ENCODE measurements at regions not wholly inside any gene's neighbourhood (a gene's known extent, or its start where the extent isn't known, plus 50 kb on each side); places are given as distances from the start of the nearest gene placed in this dataset.

- TF ChIP-seq, protein P1, sequence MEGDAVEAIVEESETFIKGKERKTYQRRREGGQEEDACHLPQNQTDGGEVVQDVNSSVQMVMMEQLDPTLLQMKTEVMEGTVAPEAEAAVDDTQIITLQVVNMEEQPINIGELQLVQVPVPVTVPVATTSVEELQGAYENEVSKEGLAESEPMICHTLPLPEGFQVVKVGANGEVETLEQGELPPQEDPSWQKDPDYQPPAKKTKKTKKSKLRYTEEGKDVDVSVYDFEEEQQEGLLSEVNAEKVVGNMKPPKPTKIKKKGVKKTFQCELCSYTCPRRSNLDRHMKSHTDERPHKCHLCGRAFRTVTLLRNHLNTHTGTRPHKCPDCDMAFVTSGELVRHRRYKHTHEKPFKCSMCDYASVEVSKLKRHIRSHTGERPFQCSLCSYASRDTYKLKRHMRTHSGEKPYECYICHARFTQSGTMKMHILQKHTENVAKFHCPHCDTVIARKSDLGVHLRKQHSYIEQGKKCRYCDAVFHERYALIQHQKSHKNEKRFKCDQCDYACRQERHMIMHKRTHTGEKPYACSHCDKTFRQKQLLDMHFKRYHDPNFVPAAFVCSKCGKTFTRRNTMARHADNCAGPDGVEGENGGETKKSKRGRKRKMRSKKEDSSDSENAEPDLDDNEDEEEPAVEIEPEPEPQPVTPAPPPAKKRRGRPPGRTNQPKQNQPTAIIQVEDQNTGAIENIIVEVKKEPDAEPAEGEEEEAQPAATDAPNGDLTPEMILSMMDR (conservative IDR thresholded peaks at IDR 0.05): no peak
- no peak for TF ChIP-seq ZFX (IDR thresholded peaks at IDR 0.05)
These were observed 223.2 kb downstream of the BLID start for GRCh38 chr11:121892863-121893262.

All from C4-2B (cell line).